Activated CD8-positive, alpha-beta memory T cell treated with anti-CD3 and anti-CD28 coated beads, Interleukin-2, amount 50 U/mL, for 24 hours (primary cell): ENCODE measurements at regions not wholly inside any gene's neighbourhood (a gene's known extent, or its start where the extent isn't known, plus 50 kb on each side); places are given as distances from the start of the nearest gene placed in this dataset.

Source experiments
- DNase-seq: peaks from one replicate; pipeline ENCODE4 v3.0.0-alpha.2; 2020; ENCODE audit errors: extremely low read depth

GRCh38 chr1:234989479-234990327 lies 138.9 kb downstream of the TOMM20 start:
- no peak for DNase-seq

- DNase-seq: no peak
These were observed 139.6 kb downstream of the TOMM20 start for GRCh38 chr1:234989019-234989418.

DNA sequence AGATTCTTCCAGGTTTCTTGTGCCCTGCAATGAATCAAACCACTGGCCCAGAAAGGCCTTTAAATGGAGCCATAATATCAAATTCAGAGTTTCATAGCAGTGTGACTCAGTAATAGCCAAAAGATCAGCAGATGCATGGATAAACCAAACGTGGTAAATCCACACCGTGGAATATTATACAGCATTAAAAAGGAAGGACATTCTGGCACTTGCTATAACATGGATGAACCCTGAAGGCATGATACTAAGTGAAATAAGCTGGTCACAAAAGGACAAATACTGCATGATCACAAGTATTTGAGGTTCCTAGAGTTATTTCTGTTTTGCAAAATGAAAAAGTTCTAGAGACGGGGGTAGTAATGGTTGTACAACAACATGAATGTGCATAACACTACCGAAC lies 140.1 kb downstream of the TOMM20 start:
- no peak for DNase-seq

GRCh38 chr1:234988155-234988517 lies 140.5 kb downstream of the TOMM20 start:
- DNase-seq: no peak

GRCh38 chr1:234987415-234988154 lies 141.1 kb downstream of the TOMM20 start:
- no peak for DNase-seq

DNA sequence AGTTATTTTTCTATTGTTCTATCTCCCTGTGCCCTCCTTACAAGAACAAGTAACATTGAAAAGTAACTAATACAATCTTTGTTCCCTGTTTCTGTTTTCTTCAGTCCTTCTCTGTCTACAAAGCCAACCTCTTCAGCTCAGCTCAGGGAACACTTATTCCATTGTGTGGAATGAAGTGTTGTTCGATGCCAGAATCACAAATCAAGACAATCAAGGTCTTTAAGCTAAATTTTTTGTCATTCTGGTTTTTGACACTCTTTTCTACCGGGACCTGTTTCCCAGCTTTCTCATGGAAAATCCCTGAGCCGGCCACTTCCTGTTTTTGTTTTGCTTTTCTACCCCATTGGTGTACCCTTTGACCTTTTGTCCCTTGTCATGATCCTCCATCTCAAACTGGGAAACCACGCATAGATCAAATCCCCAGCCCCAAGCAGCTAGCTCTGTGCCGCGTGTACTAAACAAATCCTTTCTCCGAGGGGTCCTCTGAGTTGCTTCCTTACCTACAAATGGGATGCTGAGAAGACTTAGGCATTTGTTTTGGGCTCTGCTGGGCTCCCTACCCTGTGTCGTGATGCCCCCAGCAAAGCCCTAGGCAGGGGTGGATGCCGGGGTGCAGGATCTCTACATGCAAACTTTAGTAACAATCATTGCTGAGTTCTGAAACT lies 141.8 kb downstream of the TOMM20 start:
- no peak for DNase-seq

- DNase-seq: no peak
These were observed 142.9 kb downstream of the TOMM20 start for GRCh38 chr1:234985516-234986294.

GRCh38 chr1:234985007-234985370 lies 143.6 kb downstream of the TOMM20 start:
- no peak for DNase-seq

GRCh38 chr1:234983564-234984238 lies 144.9 kb downstream of the TOMM20 start:
- no peak for DNase-seq

- no peak for DNase-seq
These were observed 146.9 kb downstream of the TOMM20 start for GRCh38 chr1:234981758-234982157.

- peak; percentile 53 for DNase-seq
These were observed 147.8 kb downstream of the TOMM20 start for GRCh38 chr1:234980645-234981396.

DNA sequence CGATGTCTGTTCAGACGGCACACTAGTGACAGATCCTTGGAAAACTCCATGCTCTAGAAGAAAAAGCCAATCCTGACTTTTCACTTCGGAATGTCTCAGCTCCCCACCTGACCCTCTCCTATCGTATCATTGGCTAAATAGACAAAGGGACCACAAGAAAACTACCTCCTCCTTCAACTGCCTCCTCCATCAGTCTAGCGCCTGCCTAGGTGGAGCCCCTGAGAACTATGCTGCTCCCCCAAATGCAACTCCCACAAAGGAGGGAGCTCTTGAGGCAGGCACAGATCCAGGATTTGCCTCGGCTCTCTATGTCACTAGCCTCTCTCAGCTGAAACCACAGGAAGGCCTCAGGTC lies 148.4 kb downstream of the TOMM20 start:
- DNase-seq: no peak

DNA sequence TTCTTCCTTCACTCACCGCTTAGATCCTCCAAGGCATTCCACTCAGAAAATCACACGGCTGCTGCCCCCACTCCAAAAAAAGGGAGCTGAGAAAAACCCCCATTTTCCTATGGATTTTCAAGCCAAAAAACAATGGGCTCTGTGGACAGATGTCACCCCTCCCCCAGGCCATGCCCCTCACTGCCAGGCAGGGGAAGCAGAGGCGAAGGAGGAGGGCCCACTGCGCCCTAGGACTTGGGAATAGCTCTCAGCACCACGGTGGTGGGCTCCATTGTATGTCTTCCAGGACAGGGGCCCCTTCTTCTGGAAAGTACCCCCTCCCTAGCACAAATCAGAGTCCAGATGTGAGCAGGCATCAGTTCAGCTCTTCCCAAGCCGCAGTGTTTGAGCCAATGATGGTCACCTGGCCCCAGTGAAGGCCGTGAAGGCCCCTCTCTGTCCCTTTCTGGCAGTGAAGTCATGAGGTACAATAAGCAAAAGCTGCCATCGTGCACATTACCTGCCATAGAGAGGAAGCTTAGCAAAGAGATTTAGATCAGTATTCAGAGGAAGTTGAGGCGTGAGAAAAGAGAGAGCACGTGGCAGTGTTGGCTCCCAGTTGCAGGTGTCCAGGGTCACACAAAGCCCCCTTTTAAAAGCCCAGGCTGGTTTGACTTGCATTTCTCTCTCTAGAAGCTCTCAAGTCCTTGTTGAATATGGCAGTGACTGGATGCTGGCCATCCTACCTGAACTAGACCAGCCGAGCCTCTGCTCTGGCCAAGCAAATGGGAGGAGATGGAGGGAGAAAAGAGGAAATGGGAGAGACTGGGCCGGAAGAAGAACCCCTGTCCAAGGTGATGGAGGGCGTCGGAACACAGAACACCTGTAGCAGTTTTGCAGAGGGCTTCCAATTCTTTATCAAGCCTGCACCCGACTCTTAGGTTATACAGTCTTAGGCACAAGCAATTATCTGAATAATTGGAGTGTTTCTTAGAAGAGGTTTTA lies 149.0 kb downstream of the TOMM20 start:
- DNase-seq: no peak

GRCh38 chr1:234978397-234979295 lies 150.0 kb downstream of the TOMM20 start:
- no peak for DNase-seq

DNA sequence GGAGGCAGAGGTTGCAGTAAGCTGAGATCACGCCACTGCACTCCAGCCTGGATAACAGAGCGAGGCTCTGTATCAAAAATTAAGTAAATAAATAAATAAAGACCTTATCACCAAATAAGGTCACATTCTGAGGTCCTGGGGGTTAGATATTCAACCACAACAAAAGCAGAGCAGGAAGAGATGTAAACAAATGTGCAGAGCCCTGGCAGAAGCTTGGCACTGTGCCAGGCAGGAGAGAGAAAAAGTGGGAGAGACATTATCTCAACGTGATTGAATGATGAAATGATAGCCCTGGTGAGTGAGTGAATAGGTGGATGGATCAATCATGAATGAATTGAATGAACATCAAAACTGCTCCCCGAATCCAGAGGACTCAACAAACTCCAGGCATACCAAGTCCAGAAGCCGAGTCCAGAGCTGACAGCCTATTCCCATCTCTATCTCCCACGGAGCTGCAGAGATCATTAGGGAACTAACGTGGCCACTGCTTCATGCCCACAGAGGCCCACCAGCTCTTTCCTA lies 150.7 kb downstream of the TOMM20 start:
- no peak for DNase-seq

- DNase-seq: no peak
These were observed 151.6 kb downstream of the TOMM20 start for GRCh38 chr1:234976861-234977680.
